H1 (cell line): ENCODE measurements at regions not wholly inside any gene's neighbourhood (a gene's known extent, or its start where the extent isn't known, plus 50 kb on each side); places are given as distances from the start of the nearest gene placed in this dataset.

Experiments
- BACH1 ChIP-seq: IDR thresholded peaks from 2 replicates; pipeline ENCODE4 v1.6.1; 2012; ENCODE audit warnings: low read length, improper control_type of control experiment
- CHD7 ChIP-seq: fragments of 300-600 bp; sonication (generic); IDR thresholded peaks from 2 replicates; pipeline ENCODE4 v1.7.1; 2012; ENCODE audit warnings: low read length, moderate library complexity, mild to moderate bottlenecking, inconsistent platforms; ENCODE audit not compliant: insufficient replicate concordance
- YY1 ChIP-seq: IDR thresholded peaks from 2 replicates; pipeline ENCODE4 v1.6.1; 2011; ENCODE audit warnings: low read depth, mild to moderate bottlenecking, low read length

GRCh38 chr19:28436320-28436719 is 776.6 kb downstream of the UQCRFS1 start (continued):
- TF ChIP-seq CHD7 (no peak), YY1 (no peak), BACH1 (no peak)
